GM19452 (cell line): ENCODE measurements at regions not wholly inside any gene's neighbourhood (a gene's known extent, or its start where the extent isn't known, plus 50 kb on each side); places are given as distances from the start of the nearest gene placed in this dataset.

ENCODE experiments used
- ATAC-seq: cut with Tn5 transposase; IDR thresholded peaks from one replicate; pipeline ENCODE4 v1.9.1; 2021; ENCODE audit not compliant: unreplicated experiment

DNA sequence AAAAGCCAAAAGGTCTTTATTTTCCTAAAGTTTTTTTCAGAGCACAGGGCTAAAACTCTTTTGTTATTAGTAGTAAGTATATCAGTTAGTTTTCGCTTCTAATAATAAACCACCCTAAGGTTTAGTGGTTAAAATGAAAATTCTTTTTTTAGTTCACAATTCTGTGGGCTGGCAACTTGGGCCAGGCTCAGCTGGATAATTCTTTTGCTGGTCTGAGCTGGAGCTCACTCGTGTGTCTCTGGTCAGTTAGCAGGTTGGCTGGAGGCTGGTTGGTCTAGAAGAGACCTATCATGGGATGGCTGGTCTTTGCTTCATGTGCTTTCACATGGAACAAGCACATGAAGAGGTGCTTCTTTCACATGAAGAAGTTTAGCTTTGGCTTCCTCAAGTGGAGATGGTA, 227.1 kb upstream of the LCORL start:
- no peak for ATAC-seq

DNA sequence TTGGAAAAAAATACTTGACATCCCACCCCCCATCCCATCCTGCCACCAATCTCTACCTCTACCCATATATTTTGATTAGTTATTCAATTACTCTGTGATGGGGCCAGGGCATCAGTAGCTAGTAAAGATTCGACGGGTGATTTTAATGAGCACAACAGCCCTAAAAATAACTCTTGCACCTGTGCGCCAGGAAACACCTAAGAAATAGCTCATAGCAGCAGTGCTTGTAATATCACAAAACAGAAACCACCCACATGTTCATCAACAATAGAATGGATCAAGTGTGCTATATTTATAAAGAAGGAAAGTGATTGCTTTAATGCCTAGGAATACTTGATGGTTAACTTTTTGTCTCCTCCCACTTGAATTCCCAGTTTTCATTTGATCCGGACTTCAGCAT, 225.6 kb upstream of the LCORL start:
- ATAC-seq: no peak

DNA sequence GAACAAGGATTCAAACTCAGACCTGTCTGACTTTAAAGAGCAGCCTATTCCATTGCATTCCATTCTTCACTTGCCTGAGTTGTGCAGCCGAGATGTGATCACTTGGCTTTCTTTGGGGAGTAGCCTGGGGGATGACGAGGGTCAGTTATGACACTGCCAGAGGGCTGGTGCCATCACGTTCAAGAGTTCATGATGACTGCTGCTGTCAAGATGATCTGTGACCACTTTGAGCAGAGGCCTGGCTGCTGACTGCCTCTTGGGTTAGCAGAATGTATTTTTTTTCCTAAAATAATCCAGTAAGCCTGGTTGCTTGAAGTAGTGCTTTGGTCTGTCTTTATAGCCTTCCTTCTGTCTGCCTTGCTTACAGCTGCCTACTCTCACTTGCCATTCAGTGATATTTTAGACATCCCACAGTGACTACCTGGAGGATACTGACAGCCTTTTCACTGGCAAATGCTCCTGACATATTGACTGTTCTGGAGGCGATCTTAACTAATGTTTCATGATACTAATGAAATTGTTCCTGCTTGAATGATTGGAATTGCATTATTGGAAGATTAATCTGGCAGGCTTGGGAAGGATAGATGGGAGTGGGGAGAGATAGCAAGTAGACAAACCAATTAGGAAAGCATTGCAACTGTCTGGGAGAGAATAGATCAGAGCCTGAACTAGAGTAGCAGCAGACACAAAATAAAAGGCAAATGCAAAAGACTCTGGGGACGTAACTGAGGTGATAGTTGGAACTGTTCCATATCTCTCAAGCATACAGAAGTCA, 221.6 kb upstream of the LCORL start:
- ATAC-seq: no peak

DNA sequence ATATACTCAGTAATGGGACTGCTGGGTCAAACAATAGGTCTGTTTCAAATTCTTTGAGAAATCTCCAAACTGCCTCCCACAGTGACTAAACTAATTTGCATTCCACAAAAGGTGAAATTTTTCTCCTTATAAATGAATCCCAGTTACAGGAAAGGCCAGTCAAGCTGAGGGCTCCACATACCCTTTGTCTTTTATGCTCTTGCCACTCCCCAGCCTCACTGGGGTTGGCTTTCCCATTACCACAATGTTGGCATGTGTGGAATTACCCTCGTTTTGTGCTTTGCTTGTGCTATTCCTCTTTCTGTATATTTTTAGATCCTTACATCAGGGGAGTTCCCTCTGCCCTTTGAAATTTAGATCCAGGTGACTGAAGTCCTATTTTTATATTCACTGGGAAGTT, 220.2 kb upstream of the LCORL start:
- ATAC-seq: no peak

DNA sequence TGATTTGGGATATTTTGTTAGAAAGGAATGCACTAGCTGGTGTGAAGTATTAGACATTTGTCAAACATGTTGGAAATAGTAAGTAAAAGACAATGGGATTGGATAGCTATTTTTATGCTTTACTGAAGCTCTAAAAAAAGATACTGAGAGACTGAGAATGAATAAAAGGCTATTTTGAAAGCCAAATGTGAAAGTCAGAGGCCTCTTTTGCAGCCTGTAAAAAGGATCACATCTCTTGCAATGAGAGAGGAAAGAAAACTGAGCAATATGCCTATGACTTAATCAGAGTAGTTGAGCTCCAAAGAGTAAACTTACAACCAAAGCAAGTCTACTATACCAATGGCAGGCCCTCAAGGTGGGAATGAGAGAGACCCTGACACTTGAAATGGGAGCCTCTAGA, 212.6 kb upstream of the LCORL start:
- ATAC-seq: no peak

DNA sequence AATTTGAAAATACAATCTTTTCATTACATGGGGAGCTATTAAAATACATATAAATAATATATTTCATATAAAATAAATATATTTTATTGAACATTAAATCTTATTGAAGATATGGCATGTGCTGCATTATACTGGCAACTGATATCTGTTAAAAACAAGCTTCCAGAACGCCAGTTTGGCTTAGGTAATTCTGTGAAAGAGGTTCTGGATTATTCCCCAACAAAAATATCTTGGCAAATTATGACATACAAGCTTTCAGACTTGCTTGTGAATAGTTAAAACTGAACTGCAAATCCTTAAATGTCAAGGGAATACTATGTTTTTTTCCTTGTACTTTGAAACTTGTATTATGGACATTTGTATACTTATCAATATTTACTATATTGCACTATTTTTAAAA, 210.2 kb upstream of the LCORL start:
- ATAC-seq: no peak

DNA sequence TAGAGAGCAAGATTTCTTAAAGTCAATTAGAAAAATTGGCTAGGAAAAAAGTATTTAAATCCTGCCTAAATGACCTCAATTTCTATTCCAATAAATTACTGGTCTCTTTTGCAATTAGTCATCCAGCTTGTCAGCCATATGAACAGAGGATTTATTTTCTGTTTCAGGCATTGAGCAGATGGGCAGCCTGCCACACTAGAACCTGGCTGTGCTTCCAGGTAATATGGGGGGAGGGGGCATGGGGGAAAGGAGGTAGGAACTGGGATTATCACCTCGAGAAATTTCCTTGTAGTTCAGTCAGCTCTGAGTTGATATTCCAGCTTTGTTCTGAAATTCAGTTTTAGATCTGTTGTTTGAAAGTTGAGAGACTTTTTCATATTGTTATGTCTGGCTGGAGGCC, 206.3 kb upstream of the LCORL start:
- no peak for ATAC-seq

DNA sequence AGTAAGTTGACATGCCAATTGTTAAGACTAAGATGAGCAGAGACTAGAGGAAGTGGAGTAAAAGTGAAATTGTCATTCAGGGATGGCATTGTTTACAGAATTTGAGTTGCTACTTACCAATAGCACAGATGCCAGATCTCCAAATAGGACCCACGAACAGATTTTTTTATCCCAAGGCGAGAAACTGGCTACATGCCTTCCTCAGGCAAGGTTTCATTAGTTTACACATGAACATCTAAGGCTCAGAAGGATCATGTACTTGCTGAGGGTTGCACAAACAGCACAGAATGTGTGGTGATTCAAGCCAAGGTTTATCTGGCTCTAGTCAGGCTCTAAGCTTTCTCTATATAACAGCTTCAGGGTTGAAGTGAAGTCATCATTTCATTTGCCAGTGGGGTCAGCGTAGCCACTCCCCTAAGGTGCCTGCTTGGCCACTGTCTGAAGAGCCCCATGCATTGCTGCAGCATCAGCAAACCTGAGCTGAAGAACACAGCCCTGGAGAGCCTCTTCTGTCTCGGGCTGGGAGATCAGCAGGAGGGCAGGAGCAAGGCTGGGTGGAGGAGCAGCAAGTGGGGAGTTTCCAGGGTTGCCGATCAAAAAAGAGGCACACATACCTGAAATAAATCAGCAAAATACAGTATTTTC, 193.0 kb upstream of the LCORL start:
- peak; percentile 50 for ATAC-seq

DNA sequence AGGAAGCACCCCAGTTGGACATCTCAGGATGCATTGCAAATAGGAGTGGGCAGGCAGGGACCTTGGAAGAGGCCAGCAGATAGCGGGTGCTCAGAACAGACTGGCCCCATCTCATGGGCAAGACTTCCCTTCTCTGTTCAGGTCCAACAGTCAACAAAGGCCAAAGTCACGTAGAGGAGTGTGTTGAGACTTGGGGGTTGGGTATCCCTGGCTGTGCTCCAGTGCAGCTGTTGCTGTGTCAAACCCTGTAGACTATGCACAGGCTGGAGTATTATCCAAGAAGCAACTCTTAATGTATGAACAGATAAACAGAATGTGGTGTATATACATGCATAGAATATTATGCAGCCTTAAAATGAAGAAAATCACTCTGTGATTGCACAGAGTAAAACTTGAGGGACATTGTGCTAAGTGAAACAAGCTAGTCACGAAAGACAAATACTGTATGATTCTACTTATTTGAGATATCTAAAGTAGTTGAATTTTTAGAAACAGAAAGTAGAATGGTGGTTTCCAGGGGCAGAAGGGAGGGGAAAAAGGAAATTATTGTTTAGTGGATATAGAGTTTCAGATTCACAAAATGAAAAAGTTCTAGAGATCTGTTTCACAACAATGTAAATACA, 192.1 kb upstream of the LCORL start:
- ATAC-seq: no peak

DNA sequence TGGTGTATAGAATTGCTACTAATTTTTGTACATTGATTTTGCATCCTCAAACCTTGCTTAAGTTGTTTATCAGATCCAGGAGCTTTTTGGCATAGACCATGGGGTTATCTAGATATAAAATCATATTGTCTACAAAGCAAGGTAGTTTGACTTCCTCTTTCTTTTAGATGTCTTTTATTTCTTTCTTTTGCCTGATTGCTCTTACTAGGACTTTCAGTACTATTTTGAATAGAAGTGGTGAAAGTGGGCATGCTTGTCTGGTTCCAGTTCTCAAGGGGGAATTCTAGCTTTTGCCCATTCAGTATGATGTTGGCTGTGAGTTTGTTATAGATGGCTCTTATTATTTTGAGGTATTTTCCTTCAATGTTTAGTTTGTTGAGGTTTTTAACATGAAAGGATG, 187.9 kb upstream of the LCORL start:
- ATAC-seq: no peak

DNA sequence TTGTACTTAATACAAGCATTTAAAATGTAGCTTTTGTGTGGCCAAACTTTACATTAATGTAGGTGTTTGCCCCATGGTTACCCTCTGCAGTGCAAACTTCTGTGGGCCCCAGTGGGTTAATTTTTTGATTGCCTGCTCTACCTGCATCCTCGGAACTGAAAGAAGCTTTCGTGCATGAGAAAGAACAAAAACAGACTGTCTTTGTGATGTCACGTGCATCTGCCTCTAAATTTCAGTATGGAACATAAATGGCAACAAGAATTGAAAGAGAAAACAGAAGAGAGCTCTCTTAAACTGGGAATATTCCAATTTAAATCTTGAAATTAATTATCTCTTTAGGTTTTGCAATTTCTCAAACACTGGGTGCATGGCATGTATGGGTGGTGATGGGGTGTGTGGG, 182.4 kb upstream of the LCORL start:
- ATAC-seq: no peak

DNA sequence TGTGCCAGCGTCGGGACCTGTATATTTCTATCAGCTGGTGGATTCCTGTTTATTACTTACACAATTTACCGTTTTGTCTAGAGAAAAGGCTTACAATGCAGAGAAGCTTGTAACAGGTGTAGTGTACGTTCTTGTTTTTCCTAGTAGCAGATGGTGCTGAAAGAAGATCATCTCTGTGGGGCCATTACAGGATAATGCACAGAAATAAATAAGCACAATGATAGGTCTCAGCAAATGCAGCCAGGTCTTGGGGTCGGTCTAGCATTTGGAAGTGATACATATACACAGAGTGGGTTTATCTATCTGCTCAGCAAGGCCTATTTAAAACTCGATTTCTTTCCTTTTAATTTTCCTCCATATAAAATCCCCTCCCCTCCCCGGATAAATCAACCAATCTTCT, 180.9 kb upstream of the LCORL start:
- ATAC-seq: no peak

DNA sequence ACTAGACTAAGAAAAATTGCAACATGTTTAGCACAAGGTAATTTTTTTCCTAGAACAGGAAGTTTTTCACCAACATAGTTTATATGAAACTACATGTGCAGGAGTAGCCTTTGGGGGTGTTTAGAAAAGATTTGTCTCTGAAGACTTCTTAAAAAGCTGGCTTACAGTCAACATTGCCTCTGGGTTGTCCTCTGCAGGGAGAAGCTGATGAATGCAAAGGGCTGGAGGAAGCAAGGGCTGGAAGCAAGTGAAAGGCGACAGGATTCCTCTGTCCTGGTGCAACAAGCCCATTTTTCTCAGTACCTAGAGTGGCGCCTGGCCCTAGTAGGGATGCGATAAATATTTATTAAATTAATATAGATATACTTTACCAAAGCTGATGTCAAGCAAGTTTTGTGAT, 180.3 kb upstream of the LCORL start:
- no peak for ATAC-seq

DNA sequence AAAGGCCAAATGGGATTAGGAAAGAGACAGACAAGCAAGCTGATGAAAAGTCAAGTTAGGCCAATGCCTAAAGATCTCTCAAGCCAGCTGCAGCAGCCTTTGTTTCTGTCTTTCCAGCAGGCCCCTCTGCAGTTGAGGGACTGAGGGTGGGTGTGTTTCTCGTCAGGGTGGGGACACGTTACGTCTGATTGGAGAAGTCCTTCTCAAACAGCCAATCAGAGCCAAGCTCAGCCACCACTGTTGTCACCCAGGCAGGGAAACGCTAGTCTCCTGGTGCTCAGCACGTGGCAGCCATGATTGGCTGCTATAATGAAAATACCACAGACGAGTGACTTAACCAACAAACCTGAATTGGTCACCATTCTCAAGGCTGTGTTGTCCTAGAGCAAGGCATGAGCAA, 177.1 kb upstream of the LCORL start:
- ATAC-seq: no peak

DNA sequence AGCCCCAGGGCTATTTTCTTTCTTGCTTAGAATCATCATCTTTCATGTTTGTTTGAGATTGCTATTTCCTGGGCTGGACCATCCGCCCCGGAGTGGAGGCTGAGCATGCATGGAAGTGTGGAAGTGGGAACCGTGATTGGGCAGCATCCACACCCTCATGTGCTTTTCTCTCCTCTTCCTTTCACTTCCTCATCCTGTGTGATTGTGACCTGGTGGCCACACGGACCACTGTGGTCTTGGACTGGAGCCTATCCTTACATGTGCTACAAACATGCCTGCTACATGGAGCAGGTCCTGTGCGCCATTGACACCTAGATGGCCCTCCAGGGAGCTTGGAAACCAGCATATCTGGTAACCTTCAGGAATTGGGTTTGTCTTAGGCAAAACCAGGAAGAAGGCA, 175.9 kb upstream of the LCORL start:
- no peak for ATAC-seq

DNA sequence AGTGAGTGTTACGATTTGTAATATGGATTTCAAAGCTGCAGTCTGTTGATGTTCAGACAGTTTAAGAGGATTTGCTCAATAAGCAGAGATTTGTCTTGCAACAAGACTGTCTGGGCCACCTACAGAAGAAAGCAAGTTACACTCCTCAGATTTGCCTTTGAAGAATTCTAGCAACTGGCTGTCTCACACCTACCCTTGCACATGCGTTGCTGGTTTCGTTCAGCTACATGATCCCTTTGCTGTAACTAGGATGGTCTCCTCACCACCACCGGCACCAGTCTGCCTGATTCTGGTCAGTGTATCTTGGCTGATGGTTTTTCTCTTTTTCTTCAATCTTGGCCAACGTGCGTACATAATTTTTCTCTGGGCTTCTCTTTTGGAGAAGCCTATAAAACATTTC, 172.7 kb upstream of the LCORL start:
- no peak for ATAC-seq

DNA sequence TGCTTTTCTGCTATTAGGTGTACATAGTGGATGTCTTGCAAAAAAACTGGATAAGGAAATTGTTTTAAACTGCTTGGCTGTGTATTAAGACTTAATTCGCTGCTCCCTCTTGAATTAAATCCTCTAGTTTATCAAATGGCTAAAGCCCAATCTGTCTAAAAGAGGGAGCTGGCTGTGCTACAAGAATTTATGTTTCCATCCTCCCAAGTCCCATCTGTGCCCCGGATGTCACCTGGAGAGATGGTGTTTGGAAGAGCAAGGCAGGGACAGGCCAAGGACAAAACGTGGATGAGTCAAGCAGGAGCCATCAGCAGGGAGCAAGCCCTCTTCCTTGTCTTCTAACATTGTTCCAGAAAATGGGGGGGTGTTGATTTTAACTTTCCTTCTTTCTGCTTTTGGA, 171.3 kb upstream of the LCORL start:
- ATAC-seq: no peak

DNA sequence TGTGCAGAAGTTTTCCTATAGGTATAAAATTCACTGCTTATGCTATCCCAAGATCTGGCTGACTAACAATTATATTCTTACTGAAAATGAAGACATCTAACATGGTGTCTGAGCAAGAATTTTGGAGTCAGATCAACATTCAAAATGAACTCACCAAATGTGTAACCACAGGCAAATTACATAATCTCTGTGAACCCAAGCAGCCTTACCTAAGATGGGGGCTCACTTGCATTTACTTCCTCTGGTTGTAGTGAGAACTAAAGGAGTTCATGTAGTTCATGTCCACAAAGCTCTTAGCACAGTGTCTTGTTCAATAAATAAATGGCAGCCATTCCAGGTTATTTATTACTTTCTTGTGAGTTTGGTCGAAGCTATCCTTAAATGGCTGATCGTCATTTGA, 163.9 kb upstream of the LCORL start:
- no peak for ATAC-seq

DNA sequence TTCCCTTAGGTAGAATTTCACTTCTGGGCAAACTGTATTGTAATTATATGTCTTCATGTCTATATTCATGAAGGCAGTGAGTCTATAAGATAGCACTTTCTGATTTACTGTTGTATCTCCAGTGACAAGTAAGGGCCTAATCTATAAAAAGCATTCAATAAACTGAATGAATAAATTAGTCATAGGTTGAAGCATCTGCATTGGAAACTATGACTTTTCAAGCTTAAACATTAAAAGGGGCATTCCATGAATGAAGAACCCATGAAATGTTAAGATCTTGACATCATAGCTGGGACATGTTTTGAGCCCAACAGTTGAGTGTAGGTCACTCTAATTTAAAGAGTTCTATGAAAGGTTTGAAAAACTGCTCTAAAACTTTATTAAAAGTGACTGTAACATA, 159.3 kb upstream of the LCORL start:
- peak; percentile 64 for ATAC-seq

DNA sequence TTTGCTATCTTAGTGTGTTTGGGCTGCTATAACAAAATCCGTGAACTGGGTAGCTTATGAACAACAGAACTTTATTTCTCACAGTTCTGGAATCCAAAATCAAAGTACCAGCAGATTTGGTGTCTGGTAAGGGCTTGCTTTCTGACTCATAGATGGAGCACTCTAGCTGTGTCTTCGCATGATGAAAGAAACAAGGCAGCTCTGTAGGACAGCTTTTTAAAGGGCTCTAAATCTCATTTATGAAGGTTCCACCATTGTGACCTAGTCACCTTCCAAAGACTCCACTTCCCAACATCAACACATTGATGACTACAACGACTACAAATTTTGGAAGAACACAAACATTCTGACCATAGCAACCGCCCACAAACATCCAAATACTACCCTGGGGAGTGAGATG, 158.6 kb upstream of the LCORL start:
- no peak for ATAC-seq

DNA sequence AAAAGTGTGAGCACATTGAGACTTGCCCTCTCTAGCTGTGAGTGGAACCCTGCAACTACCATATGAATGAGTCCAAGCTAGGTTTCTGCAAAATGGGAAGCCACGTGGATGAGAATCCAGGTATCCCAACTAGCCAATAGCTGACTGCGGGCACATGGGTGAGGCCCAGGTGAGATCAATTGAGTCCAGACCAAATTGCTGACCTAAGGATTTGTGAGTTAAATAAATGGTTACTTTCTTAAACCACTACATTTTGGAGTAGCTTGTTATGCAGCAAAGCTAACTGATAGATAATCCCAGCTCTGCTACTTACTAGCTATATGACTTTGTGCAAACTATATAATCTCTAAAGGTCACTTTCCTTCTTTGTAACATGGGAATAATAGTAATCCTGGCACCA, 150.3 kb upstream of the LCORL start:
- no peak for ATAC-seq

DNA sequence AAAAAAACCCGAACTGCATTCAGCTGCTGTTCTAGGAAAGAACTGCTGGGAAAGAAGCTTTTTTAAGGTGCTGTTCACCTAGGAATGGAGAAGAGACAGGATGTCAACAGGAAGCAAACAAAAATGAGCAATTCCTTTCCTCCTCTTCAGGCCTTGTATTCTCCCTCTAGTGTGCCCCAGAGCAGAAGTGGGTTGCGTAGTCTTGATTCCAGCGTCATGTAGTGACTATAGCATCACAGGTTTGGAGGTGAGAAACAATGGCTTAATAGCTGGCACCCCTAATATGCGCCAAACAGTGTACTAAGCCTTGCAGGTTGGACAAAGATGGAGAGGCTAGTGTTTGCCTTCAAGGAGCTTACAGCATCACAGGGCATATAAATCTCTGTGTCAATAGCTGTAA, 146.3 kb upstream of the LCORL start:
- ATAC-seq: no peak

DNA sequence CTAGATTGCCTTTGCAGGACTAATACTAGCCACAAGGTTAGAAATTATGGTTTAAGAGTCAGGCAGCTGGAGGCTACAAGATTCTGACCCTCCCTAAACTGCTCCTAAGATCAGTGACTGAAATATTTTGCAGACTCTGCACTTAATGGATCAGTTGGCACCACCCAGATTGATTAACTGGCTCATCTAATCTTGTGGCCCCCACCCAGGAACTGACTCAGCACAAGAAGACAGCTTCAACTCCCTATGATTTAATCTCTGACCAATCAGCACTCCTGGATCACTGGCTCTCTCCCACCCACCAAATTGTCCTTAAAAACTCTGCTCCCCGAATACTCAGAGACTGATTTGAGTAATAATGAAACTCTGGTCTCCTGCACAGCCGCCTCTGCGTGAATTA, 145.4 kb upstream of the LCORL start:
- ATAC-seq: no peak
